ENCODE measurements at regions not wholly inside any gene's neighbourhood (a gene's known extent, or its start where the extent isn't known, plus 50 kb on each side); places are given as distances from the start of the nearest gene placed in this dataset.

DNA sequence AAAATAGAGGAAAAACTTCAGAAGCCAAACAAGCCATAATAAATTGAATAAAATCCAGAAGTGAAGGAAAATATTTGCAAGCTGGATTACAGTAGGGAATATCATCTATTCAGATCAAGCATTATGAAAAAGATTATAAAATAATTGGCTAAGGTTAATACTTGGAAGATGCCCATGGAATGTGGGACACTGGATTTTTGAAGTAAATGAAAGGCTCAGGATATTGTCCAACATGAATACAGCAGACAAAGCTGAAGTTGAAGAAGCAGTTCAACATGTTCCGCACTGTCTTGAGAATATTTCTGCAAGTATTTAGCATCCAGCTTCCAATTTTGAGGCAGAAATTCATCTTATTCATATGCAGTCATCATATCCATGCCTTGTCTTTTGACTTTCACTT lies 1278.4 kb upstream of the GJE1 start:
- H3K4me3 ChIP-seq (ENCODE audit: low read depth, low read length): no peak overlapping the region
- no peak for DNase-seq (ENCODE audit: low read depth)
- no peak for TF ChIP-seq CTCF (IDR thresholded peaks at IDR 0.05; ENCODE audit: low read depth, low read length, missing control alignments)
- in situ Hi-C loops (cut with HindIII; ENCODE audit: low sequenced_read_pairs): no loop called here

DNA sequence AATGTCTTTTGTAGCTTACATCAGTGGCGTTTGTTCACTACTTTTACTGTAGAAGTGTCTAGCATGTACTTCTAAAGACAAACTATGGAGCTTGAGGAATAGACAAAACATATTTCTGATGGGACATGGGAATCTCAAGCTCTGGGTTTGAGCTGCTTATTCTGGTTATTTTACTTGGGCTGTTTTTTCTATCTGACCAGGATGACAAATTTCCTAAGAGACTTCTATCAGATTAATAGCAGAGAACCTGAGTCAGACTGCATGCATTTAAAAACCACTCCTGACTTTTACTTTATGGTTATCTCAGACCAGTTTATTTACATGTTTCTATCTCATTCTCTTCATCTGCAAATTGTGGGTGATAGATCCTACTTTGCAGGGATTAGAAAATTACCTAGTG lies 1282.3 kb upstream of the GJE1 start:
- no peak for TF ChIP-seq CTCF (IDR thresholded peaks at IDR 0.05; ENCODE audit: low read depth, low read length, missing control alignments)
- DNase-seq (ENCODE audit: low read depth): no peak
- no peak overlapping the region for H3K4me3 ChIP-seq (ENCODE audit: low read depth, low read length)
- in situ Hi-C loops (cut with HindIII; ENCODE audit: low sequenced_read_pairs): no loop called here

DNA sequence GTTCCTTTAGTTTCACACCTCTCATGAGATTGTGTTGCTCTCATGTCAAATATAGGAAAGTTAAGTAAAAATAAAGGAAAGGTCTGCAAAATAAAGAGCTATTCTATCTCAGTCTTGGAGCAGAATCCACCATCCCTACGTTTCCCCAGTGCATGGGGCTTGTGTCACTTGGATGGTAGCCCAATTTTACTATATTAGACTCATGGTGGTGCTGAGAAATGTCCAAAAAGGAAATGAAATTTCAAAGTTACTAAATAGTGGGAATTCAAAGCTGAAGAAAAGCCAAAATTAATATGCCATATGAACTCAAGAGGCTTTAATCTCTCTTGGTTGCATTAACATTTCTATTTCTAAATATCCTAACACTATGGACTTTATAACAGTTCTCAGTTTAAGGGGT lies 1283.3 kb upstream of the GJE1 start:
- H3K4me3 ChIP-seq (ENCODE audit: low read depth, low read length): no peak overlapping the region
- in situ Hi-C loops (cut with HindIII; ENCODE audit: low sequenced_read_pairs): no loop called here
- TF ChIP-seq CTCF (IDR thresholded peaks at IDR 0.05; ENCODE audit: low read depth, low read length, missing control alignments): no peak
- no peak for DNase-seq (ENCODE audit: low read depth)

DNA sequence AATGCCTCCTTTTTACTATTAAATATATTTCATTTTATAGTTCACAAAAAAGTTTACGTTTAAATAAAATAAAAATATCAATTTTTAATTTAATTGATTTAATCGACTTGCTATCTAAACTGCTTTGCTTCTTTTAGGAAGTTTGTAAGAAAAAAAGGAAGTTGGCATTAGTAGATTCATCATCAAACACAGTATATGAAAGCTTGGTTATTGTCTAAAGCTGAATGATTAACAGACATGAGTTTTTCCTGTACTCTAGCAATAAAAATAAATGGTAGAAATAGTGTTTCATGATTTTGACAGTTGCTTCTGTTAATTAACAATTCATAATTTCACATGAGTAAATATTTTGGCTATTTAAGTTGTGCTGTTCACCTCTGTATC lies 1285.5 kb upstream of the GJE1 start:
- no peak overlapping the region for H3K4me3 ChIP-seq (ENCODE audit: low read depth, low read length)
- no peak for DNase-seq (ENCODE audit: low read depth)
- no peak for TF ChIP-seq CTCF (IDR thresholded peaks at IDR 0.05; ENCODE audit: low read depth, low read length, missing control alignments)
- in situ Hi-C loops (cut with HindIII; ENCODE audit: low sequenced_read_pairs): no loop called here

GRCh38 chr6:140846503-140847261 lies 1286.0 kb upstream of the GJE1 start:
- in situ Hi-C loops (cut with HindIII; ENCODE audit: low sequenced_read_pairs): no loop called here
- no peak for DNase-seq (ENCODE audit: low read depth)
- no peak for TF ChIP-seq CTCF (IDR thresholded peaks at IDR 0.05; ENCODE audit: low read depth, low read length, missing control alignments)
- H3K4me3 ChIP-seq (ENCODE audit: low read depth, low read length): no peak overlapping the region

GRCh38 chr6:140845701-140846100 lies 1287.0 kb upstream of the GJE1 start:
- H3K4me3 ChIP-seq (ENCODE audit: low read depth, low read length): no peak overlapping the region
- DNase-seq (ENCODE audit: low read depth): no peak
- no peak for TF ChIP-seq CTCF (IDR thresholded peaks at IDR 0.05; ENCODE audit: low read depth, low read length, missing control alignments)
- in situ Hi-C loops (cut with HindIII; ENCODE audit: low sequenced_read_pairs): no loop called here
